Uterus (tissue), 3 donors: ENCODE measurements at regions not wholly inside any gene's neighbourhood (a gene's known extent, or its start where the extent isn't known, plus 50 kb on each side); places are given as distances from the start of the nearest gene placed in this dataset.

Source experiments
- DNase-seq, 2 donors: peaks; one replicate each; pipeline ENCODE4 v3.0.0-alpha.2; 2019 to 2020
- H3K27ac ChIP-seq, 2 donors: fragments of 200-600 bp; sonication (generic); 1 replicate in 1 of 2; 2 replicates in 1 of 2; pipeline ENCODE4 v1.5.1; 2016 to 2018
- H3K27me3 ChIP-seq, 2 donors: fragments of 200-600 bp; sonication (generic); one replicate each; pipeline ENCODE4 v1.5.1; 2018 to 2019; ENCODE audit warnings: control low read depth in 1 of 2
- H3K36me3 ChIP-seq, 2 donors: fragments of 200-600 bp; sonication (generic); one replicate each; pipeline ENCODE4 v1.5.1; 2019; ENCODE audit warnings: control low read depth in 1 of 2
- H3K4me1 ChIP-seq, 2 donors: fragments of 200-600 bp; sonication (generic); one replicate each; pipeline ENCODE4 v1.5.1; 2018 to 2019; ENCODE audit warnings: control low read depth in 1 of 2
- H3K4me3 ChIP-seq, 2 donors: fragments of 200-600 bp; sonication (generic); 1 replicate in 1 of 2; 2 replicates in 1 of 2; pipeline ENCODE4 v1.5.1; 2018 to 2019; ENCODE audit warnings: mild to moderate bottlenecking in 1 of 2
- H3K9me3 ChIP-seq, 2 donors: fragments of 200-600 bp; sonication (generic); one replicate each; pipeline ENCODE4 v1.5.1; 2019; ENCODE audit warnings: control low read depth in 1 of 2
- POLR2A ChIP-seq, 2 donors: fragments of 450-650 bp; IDR thresholded peaks; one replicate each; pipeline ENCODE4 v1.6.1; 2016; ENCODE audit warnings: antibody characterized with exemption in 2 of 2, mild to moderate bottlenecking in 1 of 2, moderate library complexity in 1 of 2
- intact Hi-C: fragments of 100-400 bp; cut with DNase I; formaldehyde crosslinking; loops from one replicate; pipeline ENCODE4 v1.15.1; 2023; ENCODE audit warnings: low total_unique reads
- TF ChIP-seq, protein P1 (sequence below), 4 experiments: fragments of 200-600 bp in 2 of 4; fragments of 450-650 bp in 2 of 4; sonication (generic) in 2 of 4; IDR thresholded peaks; one replicate each; pipeline ENCODE4 v1.5.1; 2016 to 2019; ENCODE audit warnings: antibody characterized with exemption in 4 of 4, mild to moderate bottlenecking in 2 of 4, moderate library complexity in 1 of 4
- donor health status: DM: yes; HTN: yes; CAD: no.

DNA sequence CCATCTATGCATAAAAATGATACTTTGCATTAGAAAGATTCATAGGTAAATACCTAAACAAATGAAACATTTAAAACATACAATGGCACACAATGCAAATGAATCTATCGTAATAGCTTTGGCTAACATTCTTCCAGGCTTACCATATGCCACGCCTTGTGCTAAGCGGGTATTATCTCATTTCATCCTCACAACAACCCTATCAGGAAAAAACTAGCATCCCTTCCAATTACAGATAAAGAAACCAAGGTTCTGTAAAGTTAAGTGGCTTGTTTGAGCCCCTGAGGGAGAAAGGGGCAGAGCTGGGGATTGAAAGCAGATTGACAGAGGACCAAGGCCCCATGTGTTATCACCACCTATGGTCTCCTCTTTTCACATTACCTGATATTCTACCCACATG, 145.4 kb upstream of the ETAA1 start:
- H3K4me3 ChIP-seq, result no peak overlapping the region
- no peak for DNase-seq
- intact Hi-C loops, result no loop called here
- no peak overlapping the region for H3K27ac ChIP-seq
- no peaks in the 10 kb centered on the region for H3K36me3 ChIP-seq
- no peaks in the 10 kb centered on the region for H3K9me3 ChIP-seq
- no peaks in the 10 kb centered on the region for H3K4me1 ChIP-seq
- H3K27me3 ChIP-seq, result no peaks in the 10 kb centered on the region
- TF ChIP-seq, protein P1, sequence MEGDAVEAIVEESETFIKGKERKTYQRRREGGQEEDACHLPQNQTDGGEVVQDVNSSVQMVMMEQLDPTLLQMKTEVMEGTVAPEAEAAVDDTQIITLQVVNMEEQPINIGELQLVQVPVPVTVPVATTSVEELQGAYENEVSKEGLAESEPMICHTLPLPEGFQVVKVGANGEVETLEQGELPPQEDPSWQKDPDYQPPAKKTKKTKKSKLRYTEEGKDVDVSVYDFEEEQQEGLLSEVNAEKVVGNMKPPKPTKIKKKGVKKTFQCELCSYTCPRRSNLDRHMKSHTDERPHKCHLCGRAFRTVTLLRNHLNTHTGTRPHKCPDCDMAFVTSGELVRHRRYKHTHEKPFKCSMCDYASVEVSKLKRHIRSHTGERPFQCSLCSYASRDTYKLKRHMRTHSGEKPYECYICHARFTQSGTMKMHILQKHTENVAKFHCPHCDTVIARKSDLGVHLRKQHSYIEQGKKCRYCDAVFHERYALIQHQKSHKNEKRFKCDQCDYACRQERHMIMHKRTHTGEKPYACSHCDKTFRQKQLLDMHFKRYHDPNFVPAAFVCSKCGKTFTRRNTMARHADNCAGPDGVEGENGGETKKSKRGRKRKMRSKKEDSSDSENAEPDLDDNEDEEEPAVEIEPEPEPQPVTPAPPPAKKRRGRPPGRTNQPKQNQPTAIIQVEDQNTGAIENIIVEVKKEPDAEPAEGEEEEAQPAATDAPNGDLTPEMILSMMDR (IDR thresholded peaks at IDR 0.05), result no peak
- TF ChIP-seq POLR2A (IDR thresholded peaks at IDR 0.05), result no peak

DNA sequence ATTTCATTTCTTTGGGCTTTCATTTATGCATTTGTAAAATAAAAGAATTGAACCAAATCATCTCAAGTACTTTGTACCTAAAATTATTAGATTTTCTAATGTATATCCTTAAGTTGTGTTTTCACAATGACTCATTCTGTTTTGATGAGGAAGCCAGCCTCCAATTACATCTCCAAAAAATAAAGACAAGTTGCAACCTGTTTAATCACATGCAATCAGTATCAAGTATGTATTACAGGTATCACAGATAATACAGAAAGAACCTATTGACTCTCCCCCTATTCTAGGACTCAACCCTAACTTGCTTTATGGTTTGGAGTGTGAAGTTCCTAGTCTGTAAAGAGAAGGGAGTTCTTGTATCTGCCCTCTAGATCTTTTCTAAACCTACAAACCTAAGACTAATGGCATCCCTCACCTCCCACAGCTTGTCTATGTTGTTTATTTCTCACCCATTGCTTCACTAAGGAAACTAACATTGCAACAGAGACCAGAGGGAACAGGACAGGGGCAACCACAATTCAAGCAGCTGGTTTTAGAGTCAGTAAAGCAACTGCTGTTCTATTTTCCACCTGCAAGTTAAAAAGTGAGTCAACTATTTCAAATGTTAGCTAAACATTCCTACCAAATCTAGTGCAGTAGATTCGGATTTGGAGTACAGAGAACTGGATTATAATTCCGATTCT, 141.1 kb upstream of the ETAA1 start:
- Histone ChIP-seq H3K27me3 (no peaks in the 10 kb centered on the region), H3K9me3 (no peaks in the 10 kb centered on the region), H3K27ac (no peak overlapping the region), H3K36me3 (no peaks in the 10 kb centered on the region), H3K4me1 (peaks cover 1 to 17% of the 10 kb centered on the region in 2 donors), H3K4me3 (no peak overlapping the region)
- TF ChIP-seq POLR2A (IDR thresholded peaks at IDR 0.05), result no peak
- TF ChIP-seq, protein P1 (IDR thresholded peaks at IDR 0.05), result no peak
- no peak for DNase-seq
- intact Hi-C loops, result no loop called here

DNA sequence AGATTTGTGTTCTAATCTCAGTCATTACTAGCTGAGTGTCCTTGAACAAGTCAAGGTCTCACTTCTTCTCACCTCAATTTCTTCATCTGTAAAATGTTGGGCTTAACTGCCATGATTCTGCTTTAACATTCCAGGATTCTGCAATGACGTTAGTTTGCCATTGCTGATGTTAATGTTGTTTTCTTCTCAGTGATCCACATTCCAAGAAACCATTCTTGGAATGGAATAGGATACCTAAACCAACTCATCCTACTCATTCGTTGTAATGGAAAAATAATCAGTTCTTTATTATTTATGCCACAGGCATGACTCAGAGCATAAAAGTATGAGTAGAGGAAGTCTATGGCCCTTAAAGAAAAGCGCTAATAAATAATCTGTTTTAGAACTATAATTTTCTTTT, 140.2 kb upstream of the ETAA1 start:
- Histone ChIP-seq H3K9me3 (no peaks in the 10 kb centered on the region), H3K4me1 (peaks cover 3 to 22% of the 10 kb centered on the region in 2 donors), H3K27ac (no peak overlapping the region), H3K4me3 (no peak overlapping the region), H3K27me3 (no peaks in the 10 kb centered on the region), H3K36me3 (no peaks in the 10 kb centered on the region)
- no peak for TF ChIP-seq POLR2A (IDR thresholded peaks at IDR 0.05)
- TF ChIP-seq, protein P1 (IDR thresholded peaks at IDR 0.05), result no peak
- DNase-seq, result no peak
- intact Hi-C loops, result no loop called here

DNA sequence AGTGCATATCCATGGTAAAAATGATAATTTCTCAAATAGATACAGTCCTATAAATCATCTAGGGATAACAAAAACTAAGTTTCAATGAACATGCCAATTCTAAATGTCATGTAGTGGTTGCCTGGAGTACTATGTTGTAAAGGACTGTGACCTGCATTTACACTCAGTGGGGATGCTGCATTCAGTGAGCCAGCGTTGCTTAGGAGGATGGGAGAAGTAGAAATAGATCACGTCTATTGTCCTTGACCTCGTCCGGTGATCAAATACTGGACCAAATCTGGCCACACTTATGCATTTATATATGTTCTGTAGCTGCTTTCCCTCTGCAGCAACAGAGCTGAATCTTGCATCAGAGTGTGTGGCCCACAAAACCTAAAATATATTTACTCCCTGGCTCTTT, 139.0 kb upstream of the ETAA1 start:
- intact Hi-C loops, result no loop called here
- Histone ChIP-seq H3K27me3 (no peaks in the 10 kb centered on the region), H3K36me3 (no peaks in the 10 kb centered on the region), H3K4me1 (peaks cover 3 to 22% of the 10 kb centered on the region in 2 donors), H3K9me3 (no peaks in the 10 kb centered on the region), H3K27ac (peak overlapping the region in 1 of 2 donors; percentile 88), H3K4me3 (no peak overlapping the region)
- TF ChIP-seq, protein P1 (IDR thresholded peaks at IDR 0.05), result no peak
- TF ChIP-seq POLR2A (IDR thresholded peaks at IDR 0.05), result no peak
- DNase-seq, result no peak

DNA sequence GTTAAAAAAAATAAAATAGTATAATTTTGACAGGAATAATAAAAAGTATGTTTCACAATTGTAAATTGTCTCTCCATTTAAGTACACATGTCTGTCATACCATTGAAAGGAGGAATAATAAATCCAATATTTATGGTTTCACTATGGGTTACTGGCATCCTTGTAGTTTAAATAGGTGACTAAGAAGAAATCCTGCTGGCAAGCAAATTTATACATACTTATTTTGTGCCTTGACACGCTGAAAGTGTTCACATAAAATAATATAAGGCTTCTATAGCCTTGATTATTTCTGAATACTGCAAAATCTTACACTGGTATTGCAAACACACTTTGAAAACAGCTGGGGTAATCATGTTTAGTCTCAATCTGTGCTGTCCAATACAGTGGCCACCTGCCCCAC, 138.3 kb upstream of the ETAA1 start:
- TF ChIP-seq, protein P1 (IDR thresholded peaks at IDR 0.05), result no peak
- TF ChIP-seq POLR2A (IDR thresholded peaks at IDR 0.05), result no peak
- peaks cover 3 to 22% of the 10 kb centered on the region in 2 donors for H3K4me1 ChIP-seq
- intact Hi-C loops, result no loop called here
- no peaks in the 10 kb centered on the region for H3K27me3 ChIP-seq
- H3K9me3 ChIP-seq, result no peaks in the 10 kb centered on the region
- peak overlapping the region; percentile 83 to 88 for H3K27ac ChIP-seq
- H3K36me3 ChIP-seq, result no peaks in the 10 kb centered on the region
- H3K4me3 ChIP-seq, result no peak overlapping the region
- DNase-seq, result no peak
